PC-3 (cell line): ENCODE measurements at regions not wholly inside any gene's neighbourhood (a gene's known extent, or its start where the extent isn't known, plus 50 kb on each side); places are given as distances from the start of the nearest gene placed in this dataset.
A peak's percentile ranks its signal among the peaks of the same experiment; 100 is the strongest.

Source experiments
- ATAC-seq: fragments of 200-7000 bp; cut with Tn5 transposase; 2 replicates; pipeline ENCODE4 v1.9.1; 2020; ENCODE audit warnings: mild to moderate bottlenecking, moderate library complexity
- BruUV-seq: library from RNA; stranded (reverse); fragments of 400-500 nt; replicated peaks from 2 replicates; lab custom pipeline; 2021; lab: Mats Ljungman, UMichigan
- CTCF ChIA-PET: fragments of 300-600 bp; sonication (Branson Sonifier 250); formaldehyde crosslinking; loops from one replicate; lab custom pipeline; 2022; ENCODE audit warnings: antibody characterized with exemption; lab: Charles Lee
- POLR2A ChIA-PET: fragments of 300-600 bp; sonication (Branson Sonifier 250); formaldehyde crosslinking; loops from one replicate; lab custom pipeline; 2022; ENCODE audit warnings: antibody characterized with exemption; ENCODE audit not compliant: unreplicated experiment; lab: Charles Lee
- DNase-seq: peaks from one replicate; pipeline ENCODE4 v3.0.0-alpha.2; 2015
- H2AFZ ChIP-seq: fragments of 300-600 bp; sonication (generic); 2 replicates; pipeline ENCODE4 v1.6.0; 2016; ENCODE audit warnings: antibody characterized with exemption, low read length
- H3F3A ChIP-seq: fragments of 300-600 bp; sonication (generic); one replicate; pipeline ENCODE4 v1.6.0; 2017; ENCODE audit warnings: antibody characterized with exemption, low read length, control low read depth, mild to moderate bottlenecking; ENCODE audit not compliant: unreplicated experiment
- H3K27ac ChIP-seq: fragments of 300-600 bp; sonication (generic); 2 replicates; pipeline ENCODE4 v1.5.1; 2016; ENCODE audit warnings: mild to moderate bottlenecking, low read length
- H3K27me3 ChIP-seq: fragments of 300-600 bp; sonication (generic); 2 replicates; pipeline ENCODE4 v1.6.1; 2016; ENCODE audit warnings: low read length, mixed read lengths
- H3K36me3 ChIP-seq: fragments of 300-600 bp; sonication (generic); 2 replicates; pipeline ENCODE4 v1.6.1; 2016; ENCODE audit warnings: low read depth, mixed run types, low read length, mixed read lengths
- H3K4me1 ChIP-seq: fragments of 300-600 bp; sonication (generic); 2 replicates; pipeline ENCODE4 v1.5.1; 2016; ENCODE audit warnings: low read length; ENCODE audit not compliant: insufficient read depth
- H3K4me2 ChIP-seq: fragments of 300-600 bp; sonication (generic); 2 replicates; pipeline ENCODE4 v1.6.0; 2016; ENCODE audit warnings: low read length
- H3K4me3 ChIP-seq: fragments of 300-600 bp; sonication (generic); 2 replicates; pipeline ENCODE4 v1.5.1; 2016; ENCODE audit warnings: mild to moderate bottlenecking, low read length, mixed read lengths
- H3K79me2 ChIP-seq: fragments of 300-600 bp; sonication (generic); 2 replicates; pipeline ENCODE4 v1.6.1; 2017; ENCODE audit warnings: low read length, mixed read lengths
- H3K9ac ChIP-seq: fragments of 300-600 bp; sonication (generic); 2 replicates; pipeline ENCODE4 v1.6.0; 2016; ENCODE audit warnings: mild to moderate bottlenecking, low read length
- H3K9me2 ChIP-seq: fragments of 300-600 bp; sonication (generic); replicated peaks from 2 replicates; pipeline ENCODE4 v1.6.1; 2016; ENCODE audit warnings: mixed run types, low read length, mixed read lengths
- H3K9me3 ChIP-seq: fragments of 300-600 bp; sonication (generic); 2 replicates; pipeline ENCODE4 v1.6.1; 2016; ENCODE audit warnings: low read length, mixed read lengths
- H4K20me1 ChIP-seq: fragments of 300-600 bp; sonication (generic); 2 replicates; pipeline ENCODE4 v1.6.1; 2016; ENCODE audit warnings: low read length, mixed read lengths
- CTCF ChIP-seq: fragments of 300-600 bp; sonication (generic); conservative IDR thresholded peaks from 2 replicates; pipeline ENCODE4 v1.5.1; 2017; ENCODE audit warnings: antibody characterized with exemption, low read depth, mild to moderate bottlenecking, low read length
- EZH2 ChIP-seq: fragments of 300-600 bp; sonication (generic); IDR thresholded peaks from one replicate; pipeline ENCODE4 v1.6.1; 2017; ENCODE audit warnings: antibody characterized with exemption, mild to moderate bottlenecking, low read length; ENCODE audit not compliant: unreplicated experiment
- EZH2phosphoT487 ChIP-seq: fragments of 300-600 bp; sonication (generic); IDR thresholded peaks from 2 replicates; pipeline ENCODE4 v1.6.1; 2018; ENCODE audit warnings: mild to moderate bottlenecking, antibody characterized with exemption, low read length, borderline replicate concordance
- intact Hi-C: fragments of 100-400 bp; cut with micrococcal nuclease; formaldehyde crosslinking; loops from 2 replicates; pipeline ENCODE4 v1.9.0; 2023

- BruUV-seq = no TSS peak
- ChIA-PET POLR2A (no interaction called here), CTCF (no interaction called here)
- no peak overlapping the region for H3K4me3 ChIP-seq
- H3K9me3 ChIP-seq = no peaks in the 10 kb centered on the region
- no peak for ATAC-seq
- H3K79me2 ChIP-seq = 0 out of 2 replicates have a peak, but pooled peaks cover 6% of the 10 kb centered on the region
- H3K36me3 ChIP-seq = no peaks in the 10 kb centered on the region
- H3K9ac ChIP-seq = no peak overlapping the region
- H3K4me2 ChIP-seq = peak overlapping the region; percentile 5; the same call in 1 of the 2 replicates
- intact Hi-C loops = no loop called here
- H3K9me2 ChIP-seq = no peaks in the 10 kb centered on the region
- H4K20me1 ChIP-seq = no peaks in the 10 kb centered on the region
- peaks cover 12% of the 10 kb centered on the region for H3K4me1 ChIP-seq
- peak; percentile 27 for DNase-seq
- no peaks in the 10 kb centered on the region for H3K27me3 ChIP-seq
- no peak overlapping the region for H3K27ac ChIP-seq
- no peak for TF ChIP-seq EZH2phosphoT487
- TF ChIP-seq CTCF = no peak
- TF ChIP-seq EZH2 = no peak
- no peaks in the 10 kb centered on the region for H3F3A ChIP-seq
- no peak overlapping the region for H2AFZ ChIP-seq
Observed at GRCh38 chr10:94059178-94059883, 65.6 kb downstream of the PLCE1 start.

- TF ChIP-seq EZH2 = no peak
- no peak for TF ChIP-seq EZH2phosphoT487
- TF ChIP-seq CTCF = no peak
- H3K27ac ChIP-seq = no peak overlapping the region
- intact Hi-C loops = no loop called here
- no peaks in the 10 kb centered on the region for H3K9me2 ChIP-seq
- H3K4me3 ChIP-seq = no peak overlapping the region
- no peak overlapping the region for H2AFZ ChIP-seq
- H4K20me1 ChIP-seq = no peaks in the 10 kb centered on the region
- H3K36me3 ChIP-seq = no peaks in the 10 kb centered on the region
- POLR2A ChIA-PET = no interaction called here
- H3K9me3 ChIP-seq = no peaks in the 10 kb centered on the region
- H3K4me2 ChIP-seq = no peak overlapping the region
- DNase-seq = no peak
- H3K27me3 ChIP-seq = no peaks in the 10 kb centered on the region
- H3K79me2 ChIP-seq = 0 out of 2 replicates have a peak, but pooled peaks cover 6% of the 10 kb centered on the region
- CTCF ChIA-PET = no interaction called here
- no TSS peak for BruUV-seq
- no peak overlapping the region for H3K9ac ChIP-seq
- ATAC-seq = no peak
- H3F3A ChIP-seq = no peaks in the 10 kb centered on the region
- peaks cover 12% of the 10 kb centered on the region for H3K4me1 ChIP-seq
Observed at GRCh38 chr10:94061026-94061425, 67.3 kb downstream of the PLCE1 start.

- Histone ChIP-seq H3K4me1 (peaks cover 12% of the 10 kb centered on the region), H3K27me3 (no peaks in the 10 kb centered on the region), H3K27ac (no peak overlapping the region), H3K9me3 (no peaks in the 10 kb centered on the region), H3K4me2 (no peak overlapping the region), H4K20me1 (no peaks in the 10 kb centered on the region), H3K79me2 (0 out of 2 replicates have a peak, but pooled peaks cover 6% of the 10 kb centered on the region), H3F3A (no peaks in the 10 kb centered on the region), H3K9ac (no peak overlapping the region), H3K9me2 (no peaks in the 10 kb centered on the region), H3K36me3 (no peaks in the 10 kb centered on the region), H2AFZ (no peak overlapping the region), H3K4me3 (no peak overlapping the region)
- ChIA-PET POLR2A (no interaction called here), CTCF (no interaction called here)
- no TSS peak for BruUV-seq
- ATAC-seq = no peak
- no peak for DNase-seq
- TF ChIP-seq EZH2 (no peak), EZH2phosphoT487 (no peak)
- intact Hi-C loops = no loop called here
Observed at GRCh38 chr10:94062611-94063010, 68.9 kb downstream of the PLCE1 start.
